ENCODE measurements at regions not wholly inside any gene's neighbourhood (a gene's known extent, or its start where the extent isn't known, plus 50 kb on each side); places are given as distances from the start of the nearest gene placed in this dataset.
A peak's percentile ranks its signal among the peaks of the same experiment; 100 is the strongest.

- no peak for TF ChIP-seq PKNOX1 (IDR thresholded peaks at IDR 0.05)
- no peak for TF ChIP-seq SP1 (IDR thresholded peaks at IDR 0.05)
- TF ChIP-seq FOXK2 (IDR thresholded peaks at IDR 0.05), result no peak
- TF ChIP-seq LEF1 (IDR thresholded peaks at IDR 0.05; ENCODE audit: borderline replicate concordance), result no peak
- TF ChIP-seq ELF4 (IDR thresholded peaks at IDR 0.05), result no peak
- no peak for TF ChIP-seq BHLHE40 (IDR thresholded peaks at IDR 0.05; ENCODE audit: borderline replicate concordance)
- TF ChIP-seq CTBP1 (IDR thresholded peaks at IDR 0.05; ENCODE audit: borderline replicate concordance), result no peak
- no peak for TF ChIP-seq ARNT (IDR thresholded peaks at IDR 0.05)
- TF ChIP-seq NFRKB (IDR thresholded peaks at IDR 0.05), result no peak
- TF ChIP-seq ZNF384 (IDR thresholded peaks at IDR 0.05), result no peak
- CTCF ChIA-PET, result interaction anchor here (1.8 to 4.1 kb wide), 2 partner anchors 8 to 164 kb away, joined by 3 to 18 read pairs; no protein-coding TSS in a partner anchor
- no peak for DNase-seq (ENCODE audit: extremely low spot score)
- POLR2A ChIA-PET, result no interaction called here
Observed at GRCh38 chr1:221271701-221272100, 392.5 kb downstream of the HLX start.

- no peak for DNase-seq (ENCODE audit: extremely low spot score)
- TF ChIP-seq PKNOX1 (IDR thresholded peaks at IDR 0.05) (peak; percentile 30; the same call in 1 of the 2 replicates), FOXM1 (IDR thresholded peaks at IDR 0.05; ENCODE audit: borderline replicate concordance) (no peak)
- POLR2A ChIA-PET, result no interaction called here
- CTCF ChIA-PET, result interaction anchor here (0.8 to 4.1 kb wide), 2 partner anchors 9 to 463 kb away, joined by 3 to 18 read pairs; no protein-coding TSS in a partner anchor
Observed at GRCh38 chr1:221272940-221273339, 393.7 kb downstream of the HLX start.

- ChIA-PET POLR2A (no interaction called here), CTCF (interaction anchor here (4.1 kb wide), 1 partner anchor 11 kb away, joined by 18 read pairs; no protein-coding TSS in a partner anchor)
- TF ChIP-seq PKNOX1 (IDR thresholded peaks at IDR 0.05) (no peak), NFRKB (IDR thresholded peaks at IDR 0.05) (no peak)
- no peak for DNase-seq (ENCODE audit: extremely low spot score)
Observed at GRCh38 chr1:221274373-221274772, 395.1 kb downstream of the HLX start.

- POLR2A ChIA-PET, result no interaction called here
- CTCF ChIA-PET, result no interaction called here
- TF ChIP-seq L3MBTL2 (conservative IDR thresholded peaks at IDR 0.05) (no peak), ARNT (IDR thresholded peaks at IDR 0.05) (no peak), TARDBP (IDR thresholded peaks at IDR 0.05) (no peak), PKNOX1 (IDR thresholded peaks at IDR 0.05) (peak; percentile 78), LEF1 (IDR thresholded peaks at IDR 0.05; ENCODE audit: borderline replicate concordance) (no peak), ELF4 (IDR thresholded peaks at IDR 0.05) (no peak)
- no peak for DNase-seq (ENCODE audit: extremely low spot score)
Observed at GRCh38 chr1:221276896-221277409, 397.7 kb downstream of the HLX start.

- TF ChIP-seq FOXK2 (IDR thresholded peaks at IDR 0.05), result no peak
- no peak for TF ChIP-seq LEF1 (IDR thresholded peaks at IDR 0.05; ENCODE audit: borderline replicate concordance)
- TF ChIP-seq BHLHE40 (IDR thresholded peaks at IDR 0.05; ENCODE audit: borderline replicate concordance), result no peak
- no peak for TF ChIP-seq FOXA1 (IDR thresholded peaks at IDR 0.05)
- TF ChIP-seq L3MBTL2 (conservative IDR thresholded peaks at IDR 0.05), result no peak
- TF ChIP-seq HDGF (IDR thresholded peaks at IDR 0.05; ENCODE audit: borderline replicate concordance), result no peak
- TF ChIP-seq NFRKB (IDR thresholded peaks at IDR 0.05), result no peak
- no peak for TF ChIP-seq PKNOX1 (IDR thresholded peaks at IDR 0.05)
- no peak for TF ChIP-seq FOXM1 (IDR thresholded peaks at IDR 0.05; ENCODE audit: borderline replicate concordance)
- no peak for TF ChIP-seq ZNF384 (IDR thresholded peaks at IDR 0.05)
- no peak for TF ChIP-seq CTBP1 (IDR thresholded peaks at IDR 0.05; ENCODE audit: borderline replicate concordance)
- TF ChIP-seq ELF4 (IDR thresholded peaks at IDR 0.05), result no peak
- no peak for TF ChIP-seq SP1 (IDR thresholded peaks at IDR 0.05)
- no peak for TF ChIP-seq ARNT (IDR thresholded peaks at IDR 0.05)
- TF ChIP-seq SUZ12 (IDR thresholded peaks at IDR 0.05), result no peak
- no peak for TF ChIP-seq TARDBP (IDR thresholded peaks at IDR 0.05)
- DNase-seq (ENCODE audit: extremely low spot score), result no peak
- ChIA-PET CTCF (no interaction called here), POLR2A (no interaction called here)
Observed at GRCh38 chr1:221279146-221279545, 399.9 kb downstream of the HLX start.

- POLR2A ChIA-PET, result no interaction called here
Observed at GRCh38 chr1:221283532-221283931, 404.3 kb downstream of the HLX start.

More at GRCh38 chr1:221283532-221283931, 404.3 kb downstream of the HLX start:
- TF ChIP-seq ZNF384 (IDR thresholded peaks at IDR 0.05) (no peak), FOXA1 (IDR thresholded peaks at IDR 0.05) (no peak), HDGF (IDR thresholded peaks at IDR 0.05; ENCODE audit: borderline replicate concordance) (no peak), BHLHE40 (IDR thresholded peaks at IDR 0.05; ENCODE audit: borderline replicate concordance) (no peak), ELF4 (IDR thresholded peaks at IDR 0.05) (no peak), FOXK2 (IDR thresholded peaks at IDR 0.05) (no peak)
- DNase-seq (ENCODE audit: extremely low spot score), result no peak
- CTCF ChIA-PET, result interaction anchor here (1.7 kb wide), 1 partner anchor 20 kb away, joined by 8 read pairs; no protein-coding TSS in a partner anchor

All from HEK293T (cell line).